WERI-Rb-1 (cell line): ENCODE measurements at regions not wholly inside any gene's neighbourhood (a gene's known extent, or its start where the extent isn't known, plus 50 kb on each side); places are given as distances from the start of the nearest gene placed in this dataset.

Source experiments
- DNase-seq: peaks from one replicate; pipeline ENCODE4 v3.0.0-alpha.2; 2020
- H3K27ac ChIP-seq: fragments of 250-450 bp; sonication (Bioruptor Pico); 2 replicates; pipeline ENCODE4 v1.5.1; 2020; ENCODE audit warnings: mild to moderate bottlenecking, moderate library complexity
- H3K27me3 ChIP-seq: fragments of 250-450 bp; sonication (Bioruptor Pico); 2 replicates; pipeline ENCODE4 v1.5.1; 2021; ENCODE audit warnings: mild to moderate bottlenecking, low read depth, moderate library complexity; ENCODE audit not compliant: insufficient read depth, severe bottlenecking
- H3K36me3 ChIP-seq: fragments of 250-450 bp; sonication (Bioruptor Pico); 2 replicates; pipeline ENCODE4 v1.5.1; 2020; ENCODE audit warnings: mild to moderate bottlenecking, moderate library complexity
- H3K4me3 ChIP-seq: 2 replicates; pipeline ENCODE4 v1.5.1; 2011; ENCODE audit warnings: low read depth, mild to moderate bottlenecking, control low read depth, low read length
- H3K9me3 ChIP-seq: fragments of 250-450 bp; sonication (Bioruptor Pico); 2 replicates; pipeline ENCODE4 v1.5.1; 2021; ENCODE audit warnings: mild to moderate bottlenecking, moderate library complexity; ENCODE audit not compliant: severe bottlenecking
- CTCF ChIP-seq: IDR thresholded peaks from 2 replicates; pipeline ENCODE4 v1.5.1; 2011; ENCODE audit warnings: low read depth, mild to moderate bottlenecking, control low read depth, inconsistent platforms, low read length

GRCh38 chr10:94225589-94225988 lies 137.2 kb downstream of the NOC3L start:
- Histone ChIP-seq H3K36me3 (no peaks in the 10 kb centered on the region), H3K27me3 (no peaks in the 10 kb centered on the region), H3K27ac (no peak overlapping the region), H3K9me3 (no peaks in the 10 kb centered on the region), H3K4me3 (no peak overlapping the region)
- peak; percentile 30 for DNase-seq
- peak; percentile 42 for TF ChIP-seq CTCF

- H3K27me3 ChIP-seq: no peaks in the 10 kb centered on the region
- H3K36me3 ChIP-seq: no peaks in the 10 kb centered on the region
- no peak for TF ChIP-seq CTCF
- H3K4me3 ChIP-seq: no peak overlapping the region
- H3K9me3 ChIP-seq: no peaks in the 10 kb centered on the region
- no peak for DNase-seq
- no peak overlapping the region for H3K27ac ChIP-seq
Measured at GRCh38 chr10:94230134-94230785, 132.5 kb downstream of the NOC3L start.

GRCh38 chr10:94232711-94233383 lies 129.9 kb downstream of the NOC3L start:
- no peaks in the 10 kb centered on the region for H3K36me3 ChIP-seq
- no peaks in the 10 kb centered on the region for H3K27me3 ChIP-seq
- no peak overlapping the region for H3K4me3 ChIP-seq
- DNase-seq: no peak
- no peak overlapping the region for H3K27ac ChIP-seq
- TF ChIP-seq CTCF: no peak
- H3K9me3 ChIP-seq: no peaks in the 10 kb centered on the region

GRCh38 chr10:94235461-94235860 lies 127.3 kb downstream of the NOC3L start:
- TF ChIP-seq CTCF: no peak
- DNase-seq: no peak
- Histone ChIP-seq H3K27me3 (no peaks in the 10 kb centered on the region), H3K4me3 (no peak overlapping the region), H3K9me3 (no peaks in the 10 kb centered on the region), H3K36me3 (no peaks in the 10 kb centered on the region), H3K27ac (peak overlapping the region; percentile 10)

GRCh38 chr10:94238006-94238617 lies 124.6 kb downstream of the NOC3L start:
- TF ChIP-seq CTCF: no peak
- DNase-seq: no peak
- H3K27ac ChIP-seq: no peak overlapping the region
- no peak overlapping the region for H3K4me3 ChIP-seq
- no peaks in the 10 kb centered on the region for H3K9me3 ChIP-seq
- no peaks in the 10 kb centered on the region for H3K36me3 ChIP-seq
- H3K27me3 ChIP-seq: no peaks in the 10 kb centered on the region
